Tibial nerve (tissue), 4 donors: ENCODE measurements at regions not wholly inside any gene's neighbourhood (a gene's known extent, or its start where the extent isn't known, plus 50 kb on each side); places are given as distances from the start of the nearest gene placed in this dataset.

Experiments used
- CTCF ChIP-seq, 5 experiments: fragments of 200-600 bp in 3 of 5; fragments of 450-650 bp in 2 of 5; sonication (generic) in 3 of 5; IDR thresholded peaks; one replicate each; pipeline ENCODE4 v1.5.1; 2016 to 2019; ENCODE audit warnings: antibody characterized with exemption in 5 of 5, mild to moderate bottlenecking in 3 of 5, moderate library complexity in 2 of 5
- EP300 ChIP-seq, 2 donors: sonication (generic); formaldehyde crosslinking; IDR thresholded peaks; one replicate each; pipeline ENCODE4 v1.6.1; 2017; ENCODE audit warnings: antibody characterized with exemption in 2 of 2, mild to moderate bottlenecking in 1 of 2

- TF ChIP-seq CTCF (IDR thresholded peaks at IDR 0.05) (no peak), EP300 (IDR thresholded peaks at IDR 0.05) (no peak)
These were observed 398.9 kb downstream of the PMP22 start for GRCh38 chr17:14866266-14866665.
